ENCODE measurements at regions not wholly inside any gene's neighbourhood (a gene's known extent, or its start where the extent isn't known, plus 50 kb on each side); places are given as distances from the start of the nearest gene placed in this dataset.
"Not testable (repeated sequence)": the region's sequence is repeated elsewhere in the genome, so short reads cannot be mapped to it uniquely, and the experiment has no call there.

- not testable (repeated sequence) for DNase-seq (ENCODE audit: low spot score)
These were observed 84.7 kb upstream of the GATB start for GRCh38 chr4:151845551-151845950.

GRCh38 chr4:151842430-151843079 lies 81.7 kb upstream of the GATB start:
- no peak for DNase-seq (ENCODE audit: low spot score)

GRCh38 chr4:151841107-151841506 lies 80.3 kb upstream of the GATB start:
- no peak for DNase-seq (ENCODE audit: low spot score)

GRCh38 chr4:151835467-151835866 lies 74.7 kb upstream of the GATB start:
- DNase-seq (ENCODE audit: low spot score) = no peak

- DNase-seq (ENCODE audit: low spot score) = no peak
These were observed 72.4 kb upstream of the GATB start for GRCh38 chr4:151833174-151833573.

GRCh38 chr4:151831526-151831925 lies 70.7 kb upstream of the GATB start:
- no peak for DNase-seq (ENCODE audit: low spot score)

- no peak for DNase-seq (ENCODE audit: low spot score)
These were observed 69.4 kb upstream of the GATB start for GRCh38 chr4:151830168-151830567.

GRCh38 chr4:151829309-151829708 lies 68.5 kb upstream of the GATB start:
- no peak for DNase-seq (ENCODE audit: low spot score)

- DNase-seq (ENCODE audit: low spot score) = no peak
These were observed 63.8 kb upstream of the GATB start for GRCh38 chr4:151824656-151825055.

- DNase-seq (ENCODE audit: low spot score) = no peak
These were observed 61.5 kb upstream of the GATB start for GRCh38 chr4:151822331-151822730.

- no peak for DNase-seq (ENCODE audit: low spot score)
These were observed 59.2 kb upstream of the GATB start for GRCh38 chr4:151820004-151820403.

GRCh38 chr4:151811403-151811802 lies 50.6 kb upstream of the GATB start:
- no peak for DNase-seq (ENCODE audit: low spot score)

Data from putamen (tissue), 1 donor.